22Rv1 (cell line): ENCODE measurements at regions not wholly inside any gene's neighbourhood (a gene's known extent, or its start where the extent isn't known, plus 50 kb on each side); places are given as distances from the start of the nearest gene placed in this dataset.
"Not testable (repeated sequence)": the region's sequence is repeated elsewhere in the genome, so short reads cannot be mapped to it uniquely, and the experiment has no call there.

Experiments used
- H3K27ac ChIP-seq: fragments of 450-650 bp; 2 replicates; pipeline ENCODE4 v1.5.1; 2017

GRCh38 chr15:22284795-22285420 lies 173.8 kb upstream of the GOLGA6L22 start:
- H3K27ac ChIP-seq = not testable (repeated sequence)

GRCh38 chr15:22291054-22291453 lies 167.6 kb upstream of the GOLGA6L22 start:
- H3K27ac ChIP-seq = not testable (repeated sequence)

GRCh38 chr15:22303112-22303511 lies 155.6 kb upstream of the GOLGA6L22 start:
- not testable (repeated sequence) for H3K27ac ChIP-seq
